ENCODE measurements at regions not wholly inside any gene's neighbourhood (a gene's known extent, or its start where the extent isn't known, plus 50 kb on each side); places are given as distances from the start of the nearest gene placed in this dataset.

- TF ChIP-seq CTCF (IDR thresholded peaks at IDR 0.05; ENCODE audit: insufficient read depth, low read length, poor library complexity, severe bottlenecking) (no peak), EZH2phosphoT487 (conservative IDR thresholded peaks at IDR 0.05; ENCODE audit: low read length) (no peak)
These were observed 301.0 kb upstream of the SLCO3A1 start for GRCh38 chr15:91552555-91552954.

Measured in SU-DHL-6 (cell line).